Lower leg skin (tissue), 4 donors: ENCODE measurements at regions not wholly inside any gene's neighbourhood (a gene's known extent, or its start where the extent isn't known, plus 50 kb on each side); places are given as distances from the start of the nearest gene placed in this dataset.

Source experiments
- DNase-seq, 2 donors: peaks; one replicate each; pipeline ENCODE4 v3.0.0-alpha.2; 2019; ENCODE audit warnings: low spot score in 2 of 2
- H3K4me3 ChIP-seq: fragments of 200-600 bp; sonication (generic); 2 replicates; pipeline ENCODE4 v1.5.1; 2017; ENCODE audit warnings: mild to moderate bottlenecking, low read depth; ENCODE audit not compliant: poor library complexity, severe bottlenecking
- CTCF ChIP-seq, 3 donors: fragments of 450-650 bp; IDR thresholded peaks; one replicate each; pipeline ENCODE4 v1.5.1; 2016; ENCODE audit warnings: antibody characterized with exemption in 3 of 3, mild to moderate bottlenecking in 3 of 3, moderate library complexity in 2 of 3
- POLR2A ChIP-seq, 2 donors: fragments of 450-650 bp; IDR thresholded peaks; one replicate each; pipeline ENCODE4 v1.6.1; 2016 to 2017; ENCODE audit warnings: antibody characterized with exemption in 2 of 2, mild to moderate bottlenecking in 1 of 2, moderate library complexity in 1 of 2
- WGBS, 2 donors: methylation state at CpG; one replicate each; pipeline ENCODE4 v1.1.5; 2018; 5-methylcytosine and 5-hydroxymethylcytosine counted together
- intact Hi-C: fragments of 100-400 bp; cut with DNase I; formaldehyde crosslinking; loops from one replicate; pipeline ENCODE4 v1.15.0; 2023; ENCODE audit warnings: low total_unique reads

GRCh38 chr12:127779301-127780045 lies 487.5 kb upstream of the TMEM132C start:
- WGBS, 2 donors, result 79 to 82% methylated on average over 12 of the region's 12 CpGs
- intact Hi-C loops, result no loop called here
- H3K4me3 ChIP-seq, result no peak overlapping the region
- TF ChIP-seq POLR2A (IDR thresholded peaks at IDR 0.05) (no peak), CTCF (IDR thresholded peaks at IDR 0.05) (no peak)
- DNase-seq, result no peak

- intact Hi-C loops, result no loop called here
Observed at GRCh38 chr12:127780881-127781280, 486.1 kb upstream of the TMEM132C start.

GRCh38 chr12:127781336-127781735 lies 485.6 kb upstream of the TMEM132C start:
- H3K4me3 ChIP-seq, result no peak overlapping the region
- intact Hi-C loops, result no loop called here
- TF ChIP-seq CTCF (IDR thresholded peaks at IDR 0.05), result no peak
- no peak for TF ChIP-seq POLR2A (IDR thresholded peaks at IDR 0.05)
- WGBS, 2 donors, result 88 to 89% methylated on average over 5 of the region's 5 CpGs
- no peak for DNase-seq

More at GRCh38 chr12:127780881-127781280, 486.1 kb upstream of the TMEM132C start:
- DNase-seq, result no peak
- no peak overlapping the region for H3K4me3 ChIP-seq
- TF ChIP-seq POLR2A (IDR thresholded peaks at IDR 0.05), result no peak
- no peak for TF ChIP-seq CTCF (IDR thresholded peaks at IDR 0.05)
- WGBS, 2 donors, result 60 to 62% methylated on average over 6 of the region's 6 CpGs

GRCh38 chr12:127785540-127785939 lies 481.4 kb upstream of the TMEM132C start:
- TF ChIP-seq CTCF (IDR thresholded peaks at IDR 0.05) (no peak), POLR2A (IDR thresholded peaks at IDR 0.05) (no peak)
- H3K4me3 ChIP-seq, result no peak overlapping the region
- peak in 1 of 2 donors; percentile 36 for DNase-seq
- intact Hi-C loops, result no loop called here
- WGBS, 2 donors, result 11 to 26% methylated on average over 5 of the region's 5 CpGs

- DNase-seq, result no peak
- no peak for TF ChIP-seq CTCF (IDR thresholded peaks at IDR 0.05)
- no peak for TF ChIP-seq POLR2A (IDR thresholded peaks at IDR 0.05)
- H3K4me3 ChIP-seq, result no peak overlapping the region
- intact Hi-C loops, result no loop called here
- 47 to 52% methylated on average over 8 of the region's 8 CpGs for WGBS, 2 donors
Observed at GRCh38 chr12:127785986-127786590, 480.9 kb upstream of the TMEM132C start.
